BLaER1 treated with 17β-estradiol and CSF1 and Interleukin-3, amounts not matched to agents 10 nM and 100 nM (cell line): ENCODE measurements at regions not wholly inside any gene's neighbourhood (a gene's known extent, or its start where the extent isn't known, plus 50 kb on each side); places are given as distances from the start of the nearest gene placed in this dataset.
"Not testable (repeated sequence)": the region's sequence is repeated elsewhere in the genome, so short reads cannot be mapped to it uniquely, and the experiment has no call there.

ENCODE experiments used
- H3K27ac ChIP-seq, 11 experiments: shearing (Covaris generic); formaldehyde crosslinking; 2 replicates each; pipeline ENCODE4 v1.8.1; 2022
- H3K27me3 ChIP-seq, 11 experiments: shearing (Covaris generic); formaldehyde crosslinking; 2 replicates each; pipeline ENCODE4 v1.8.1; 2022
- H3K36me3 ChIP-seq, 11 experiments: shearing (Covaris generic); formaldehyde crosslinking; 2 replicates each; pipeline ENCODE4 v1.8.1; 2022
- H3K4me1 ChIP-seq, 10 experiments: shearing (Covaris generic); formaldehyde crosslinking; 2 replicates each; pipeline ENCODE4 v1.8.1; 2022
- H3K4me2 ChIP-seq, 11 experiments: shearing (Covaris generic); formaldehyde crosslinking; 2 replicates each; pipeline ENCODE4 v1.8.1; 2022
- H3K4me3 ChIP-seq, 10 experiments: shearing (Covaris generic); formaldehyde crosslinking; 2 replicates each; pipeline ENCODE4 v1.8.1; 2022
- H3K9ac ChIP-seq, 11 experiments: shearing (Covaris generic); formaldehyde crosslinking; 2 replicates each; pipeline ENCODE4 v1.8.1; 2022
- H3K9me3 ChIP-seq, 11 experiments: shearing (Covaris generic); formaldehyde crosslinking; replicated peaks in 1 of 11; 2 replicates each; pipeline ENCODE4 v1.8.1; 2022
- H4K20me1 ChIP-seq, 11 experiments: shearing (Covaris generic); formaldehyde crosslinking; 2 replicates each; pipeline ENCODE4 v1.8.1; 2022
- Cebpa-rat ChIP-seq, 11 experiments: shearing (Covaris generic); IDR thresholded peaks; 2 replicates each; pipeline ENCODE4 v1.8.1; 2022

DNA sequence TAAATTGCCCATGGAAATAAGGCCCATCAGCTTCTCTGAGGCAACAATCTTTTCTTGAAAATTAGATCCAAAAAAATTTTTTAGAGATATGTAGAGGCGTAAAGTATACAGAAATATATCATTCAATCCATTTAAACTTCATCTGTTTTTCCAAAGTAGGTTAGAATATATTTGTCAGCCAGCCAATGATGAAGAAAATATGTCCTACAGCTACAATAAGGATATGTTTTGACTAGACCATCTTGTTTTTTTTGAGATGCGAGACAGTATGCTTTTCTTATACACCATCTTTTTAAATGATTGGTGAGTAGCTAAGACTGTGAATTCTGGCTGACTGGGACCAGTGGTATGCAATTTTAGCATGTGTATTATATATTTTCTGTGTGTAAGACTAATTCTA lies 630.4 kb upstream of the CNTN5 start:
- Histone ChIP-seq H3K9me3 (no peaks in the 10 kb centered on the region), H3K4me2 (no peak overlapping the region), H3K27ac (no peak overlapping the region), H3K27me3 (no peaks in the 10 kb centered on the region), H4K20me1 (no peaks in the 10 kb centered on the region), H3K36me3 (no peaks in the 10 kb centered on the region), H3K4me1 (no peaks in the 10 kb centered on the region), H3K9ac (no peak overlapping the region), H3K4me3 (no peak overlapping the region)
- TF ChIP-seq Cebpa-rat (IDR thresholded peaks at IDR 0.05): no peak

GRCh38 chr11:98394500-98394899 lies 626.2 kb upstream of the CNTN5 start:
- H3K27me3 ChIP-seq, H3K9ac ChIP-seq, H3K27ac ChIP-seq, H3K4me3 ChIP-seq, H3K4me1 ChIP-seq, H4K20me1 ChIP-seq, H3K36me3 ChIP-seq, H3K4me2 ChIP-seq, H3K9me3 ChIP-seq: not testable (repeated sequence)

- TF ChIP-seq Cebpa-rat (IDR thresholded peaks at IDR 0.05): no peak
- no peaks in the 10 kb centered on the region for H3K9me3 ChIP-seq
- H3K4me1 ChIP-seq: no peaks in the 10 kb centered on the region
- no peak overlapping the region for H3K4me2 ChIP-seq
- no peaks in the 10 kb centered on the region for H4K20me1 ChIP-seq
- no peak overlapping the region for H3K27ac ChIP-seq
- H3K9ac ChIP-seq: no peak overlapping the region
- no peaks in the 10 kb centered on the region for H3K36me3 ChIP-seq
- H3K27me3 ChIP-seq: no peaks in the 10 kb centered on the region
- H3K4me3 ChIP-seq: no peak overlapping the region
Measured at GRCh38 chr11:98398508-98398907, 622.2 kb upstream of the CNTN5 start.

- H3K9me3 ChIP-seq: no peaks in the 10 kb centered on the region
- no peak for TF ChIP-seq Cebpa-rat (IDR thresholded peaks at IDR 0.05)
Measured at GRCh38 chr11:98409069-98409468, 611.7 kb upstream of the CNTN5 start.

DNA sequence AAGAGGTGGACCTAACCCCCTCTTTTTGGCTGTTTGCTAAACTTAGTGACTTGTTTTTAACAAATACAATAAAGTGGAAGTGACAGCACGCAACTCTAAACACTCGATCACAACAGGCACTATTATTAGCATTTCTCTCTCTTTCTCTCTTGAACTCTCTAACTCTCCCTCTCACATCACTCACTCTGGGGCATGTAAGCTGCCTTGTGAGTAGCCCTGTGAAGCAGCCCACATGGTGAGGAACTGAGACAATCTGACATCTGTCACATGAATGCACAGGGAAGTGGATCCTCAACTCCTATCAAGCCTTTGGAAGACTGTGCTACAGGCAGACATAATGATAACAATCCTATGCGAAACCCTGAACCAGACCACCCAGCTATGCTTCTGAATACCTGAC lies 609.0 kb upstream of the CNTN5 start:
- Histone ChIP-seq H3K27me3 (no peaks in the 10 kb centered on the region), H3K27ac (no peak overlapping the region), H3K4me1 (no peaks in the 10 kb centered on the region), H4K20me1 (no peaks in the 10 kb centered on the region), H3K9me3 (no peaks in the 10 kb centered on the region), H3K4me3 (no peak overlapping the region), H3K36me3 (no peaks in the 10 kb centered on the region), H3K4me2 (no peak overlapping the region), H3K9ac (no peak overlapping the region)
- no peak for TF ChIP-seq Cebpa-rat (IDR thresholded peaks at IDR 0.05)

More at GRCh38 chr11:98409069-98409468, 611.7 kb upstream of the CNTN5 start:
- H3K27ac ChIP-seq: no peak overlapping the region
- H3K36me3 ChIP-seq: no peaks in the 10 kb centered on the region
- no peaks in the 10 kb centered on the region for H3K4me1 ChIP-seq
- no peaks in the 10 kb centered on the region for H3K27me3 ChIP-seq
- no peak overlapping the region for H3K4me2 ChIP-seq
- H4K20me1 ChIP-seq: no peaks in the 10 kb centered on the region
- no peak overlapping the region for H3K9ac ChIP-seq
- no peak overlapping the region for H3K4me3 ChIP-seq

- Histone ChIP-seq H3K4me2 (no peak overlapping the region), H3K36me3 (no peaks in the 10 kb centered on the region), H4K20me1 (no peaks in the 10 kb centered on the region), H3K9ac (no peak overlapping the region), H3K27me3 (no peaks in the 10 kb centered on the region), H3K27ac (no peak overlapping the region), H3K9me3 (peaks cover 0 to 13% (median 11%) of the 10 kb centered on the region in 11 experiments; a peak in 13 of 22 replicates), H3K4me1 (no peaks in the 10 kb centered on the region), H3K4me3 (no peak overlapping the region)
- no peak for TF ChIP-seq Cebpa-rat (IDR thresholded peaks at IDR 0.05)
Measured at GRCh38 chr11:98417256-98417755, 603.4 kb upstream of the CNTN5 start.

GRCh38 chr11:98423933-98424332 lies 596.8 kb upstream of the CNTN5 start:
- H3K4me3 ChIP-seq: no peak overlapping the region
- H3K27me3 ChIP-seq: no peaks in the 10 kb centered on the region
- H3K27ac ChIP-seq: no peak overlapping the region
- no peak overlapping the region for H3K9ac ChIP-seq
- H3K9me3 ChIP-seq: peaks cover 11 to 28% (median 17%) of the 10 kb centered on the region in 11 experiments; a peak in 21 of 22 replicates
- no peak overlapping the region for H3K4me2 ChIP-seq
- H3K36me3 ChIP-seq: no peaks in the 10 kb centered on the region
- TF ChIP-seq Cebpa-rat (IDR thresholded peaks at IDR 0.05): no peak
- no peaks in the 10 kb centered on the region for H4K20me1 ChIP-seq
- no peaks in the 10 kb centered on the region for H3K4me1 ChIP-seq

- not testable (repeated sequence) for H3K36me3 ChIP-seq, H3K4me2 ChIP-seq, H3K4me3 ChIP-seq
Measured at GRCh38 chr11:98424773-98425172, 596.0 kb upstream of the CNTN5 start.

DNA sequence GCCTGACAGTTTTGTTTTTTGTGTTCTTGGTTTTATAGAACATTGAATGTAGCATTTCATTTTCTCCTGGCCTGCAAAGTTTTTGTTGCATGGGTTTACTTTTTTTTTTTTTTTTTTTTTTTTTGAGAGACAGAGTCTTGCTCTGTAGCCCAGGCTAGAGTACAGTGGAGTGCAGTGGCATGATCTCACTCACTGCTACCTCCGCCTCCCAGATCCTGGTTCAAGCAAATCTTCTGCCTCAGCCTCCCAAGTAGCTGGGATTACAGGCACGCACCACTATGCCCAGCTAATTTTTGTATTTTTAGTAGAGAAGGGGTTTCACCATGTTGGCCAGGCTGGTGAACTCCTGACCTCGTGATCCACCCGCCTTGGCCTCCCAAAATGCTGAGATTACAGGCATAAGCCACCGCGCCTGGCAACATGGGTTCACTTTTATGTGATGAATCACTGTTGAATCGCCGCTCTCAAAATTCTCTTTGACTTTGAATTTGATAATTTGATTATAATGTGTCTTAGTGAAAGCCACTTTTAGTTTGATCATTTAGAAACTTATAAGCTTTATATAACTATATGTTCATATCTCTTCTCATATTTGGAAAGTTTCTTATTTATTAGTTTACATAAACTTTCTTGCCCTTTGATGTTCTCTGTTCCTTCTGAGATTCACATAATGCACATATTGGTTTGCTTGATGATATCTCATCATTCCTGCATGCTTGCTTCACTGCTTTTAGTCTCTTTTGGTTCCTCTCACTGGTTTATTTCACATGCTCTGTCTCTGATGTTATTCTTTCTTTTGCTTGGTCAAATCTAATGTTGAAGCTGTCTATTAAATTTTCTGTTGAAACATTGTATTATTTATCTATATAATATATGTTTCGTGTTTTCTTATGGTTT lies 589.0 kb upstream of the CNTN5 start:
- peaks cover 3 to 16% (median 12%) of the 10 kb centered on the region in 11 experiments; a peak in 19 of 22 replicates for H3K9me3 ChIP-seq
- no peak overlapping the region for H3K4me3 ChIP-seq
- H3K4me2 ChIP-seq: no peak overlapping the region
- H3K9ac ChIP-seq: no peak overlapping the region
- H4K20me1 ChIP-seq: no peaks in the 10 kb centered on the region
- no peaks in the 10 kb centered on the region for H3K36me3 ChIP-seq
- H3K4me1 ChIP-seq: no peaks in the 10 kb centered on the region
- no peak overlapping the region for H3K27ac ChIP-seq
- H3K27me3 ChIP-seq: no peaks in the 10 kb centered on the region
- TF ChIP-seq Cebpa-rat (IDR thresholded peaks at IDR 0.05): no peak

More at GRCh38 chr11:98424773-98425172, 596.0 kb upstream of the CNTN5 start:
- not testable (repeated sequence) for H3K27ac ChIP-seq, H3K9ac ChIP-seq, H4K20me1 ChIP-seq, H3K27me3 ChIP-seq, H3K4me1 ChIP-seq
- H3K9me3 ChIP-seq: peaks cover 12 to 27% (median 16%) of the 10 kb centered on the region in 11 experiments; a peak in 21 of 22 replicates

DNA sequence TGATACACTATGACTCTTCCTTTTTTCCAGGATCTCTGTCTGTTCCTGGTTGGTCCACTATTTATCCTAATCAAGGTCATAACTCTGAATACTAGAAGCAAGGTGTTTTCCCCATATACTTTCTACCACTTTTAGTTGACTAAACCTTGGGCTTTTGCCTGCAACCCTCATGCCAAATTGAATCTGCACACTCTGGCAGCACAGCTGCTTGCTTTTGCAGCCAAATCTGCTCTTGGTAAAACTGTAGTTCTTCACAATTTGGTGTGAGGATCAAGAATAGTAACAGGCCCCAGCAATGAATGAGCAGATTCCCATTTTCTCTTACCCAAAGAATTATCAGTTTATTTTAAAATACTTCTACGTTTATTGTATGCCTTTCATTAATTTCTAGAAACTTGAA lies 586.5 kb upstream of the CNTN5 start:
- TF ChIP-seq Cebpa-rat (IDR thresholded peaks at IDR 0.05): no peak
- Histone ChIP-seq H3K4me2 (no peak overlapping the region), H3K9me3 (peaks cover 0 to 3% (median 1%) of the 10 kb centered on the region in 11 experiments; a peak in 12 of 22 replicates), H3K9ac (no peak overlapping the region), H3K27me3 (no peaks in the 10 kb centered on the region), H3K27ac (no peak overlapping the region), H3K4me1 (no peaks in the 10 kb centered on the region), H3K4me3 (no peak overlapping the region), H4K20me1 (no peaks in the 10 kb centered on the region), H3K36me3 (no peaks in the 10 kb centered on the region)
